K562 (cell line): ENCODE measurements at regions not wholly inside any gene's neighbourhood (a gene's known extent, or its start where the extent isn't known, plus 50 kb on each side); places are given as distances from the start of the nearest gene placed in this dataset.

Experiments used
- ATAC-seq: fragments of 200-7000 bp; cut with Tn5 transposase; 3 replicates; pipeline ENCODE4 v1.9.1; 2020; ENCODE audit warnings: moderate library complexity
- BruUV-seq: library from RNA; stranded (reverse); fragments of 400-500 nt; replicated peaks from 2 replicates; lab custom pipeline; 2021; lab: Mats Ljungman, UMichigan
- CTCF ChIA-PET: fragments of 300-600 bp; formaldehyde crosslinking; extraction: SDS; loops from one replicate; lab custom pipeline; 2021; ENCODE audit warnings: low intra/inter-chr PET ratio; lab: Yijun Ruan, JAX
- POLR2A ChIA-PET: fragments of 300-600, 350-650 bp; sonication (Branson Sonifier 250); formaldehyde crosslinking; extraction: SDS; loops from one replicate; lab custom pipeline; 2021; ENCODE audit warnings: antibody characterized with exemption, inconsistent platforms; lab: Yijun Ruan, JAX
- DNase-seq, 4 experiments: peaks; one replicate each; pipeline versions ENCODE4 v3.0.0 to v3.0.0-alpha.2; 2011 to 2018; ENCODE audit warnings: low spot score in 3 of 4, mixed read lengths in 3 of 4; ENCODE audit errors: extremely low read depth in 1 of 4
- FAIRE-seq: peaks from 2 replicates; lab custom pipeline; 2011; peaks lifted over from hg19 to GRCh38; lab: Jason Lieb, UNC
- H2AFZ ChIP-seq: 2 replicates; pipeline ENCODE4 v1.6.0; 2011; ENCODE audit warnings: low read depth, low read length, control low read depth, inconsistent platforms
- H3K27ac ChIP-seq: fragments of 200-600 bp; 3 replicates; pipeline ENCODE4 v1.8.0; 2011; ENCODE audit warnings: low read depth, mild to moderate bottlenecking, control low read depth, inconsistent platforms, low read length, moderate library complexity, mixed read lengths; ENCODE audit errors: extremely low read depth
- H3K27me3 ChIP-seq, 2 experiments: fragments of 300-600 bp in 1 of 2; 2 replicates in 1 of 2; 3 replicates in 1 of 2; pipeline versions ENCODE4 v1.6.0 to v1.8.0; 2011; ENCODE audit warnings: inconsistent platforms in 2 of 2, low read length in 2 of 2, mild to moderate bottlenecking in 1 of 2, mixed read lengths in 1 of 2, moderate library complexity in 1 of 2; ENCODE audit not compliant: control insufficient read depth in 2 of 2, insufficient read depth in 2 of 2
- H3K36me3 ChIP-seq: fragments of 300-600 bp; 3 replicates; pipeline ENCODE4 v1.8.0; 2011; ENCODE audit warnings: mild to moderate bottlenecking, low read length, inconsistent platforms; ENCODE audit not compliant: control insufficient read depth, insufficient read depth
- H3K4me1 ChIP-seq, 2 experiments: fragments of 200-600 bp in 1 of 2; replicated peaks in 1 of 2; 2 replicates in 1 of 2; 3 replicates in 1 of 2; pipeline versions ENCODE4 v1.5.1 to v1.8.0; 2011; ENCODE audit warnings: inconsistent platforms in 2 of 2, low read length in 2 of 2, mild to moderate bottlenecking in 1 of 2, mixed read lengths in 1 of 2, moderate library complexity in 1 of 2; ENCODE audit not compliant: control insufficient read depth in 2 of 2, insufficient read depth in 2 of 2
- H3K4me2 ChIP-seq: 2 replicates; pipeline ENCODE4 v1.6.1; 2011; ENCODE audit warnings: low read length, control low read depth, inconsistent platforms, mixed read lengths; ENCODE audit not compliant: insufficient read depth
- H3K4me3 ChIP-seq: fragments of 200-600 bp; sonication (generic), shearing (Covaris generic); 2 replicates; pipeline ENCODE4 v1.5.1; 2016; ENCODE audit warnings: control low read depth, inconsistent platforms
- H3K79me2 ChIP-seq: fragments of 200-600 bp; 3 replicates; pipeline ENCODE4 v1.8.0; 2011; ENCODE audit warnings: low read length, inconsistent platforms; ENCODE audit not compliant: control insufficient read depth, insufficient read depth
- H3K9ac ChIP-seq, 2 experiments: 2 replicates each; pipeline versions ENCODE4 v1.6.0 to v1.6.1; 2011; ENCODE audit warnings: low read depth in 2 of 2, low read length in 2 of 2, control low read depth in 1 of 2, inconsistent platforms in 1 of 2, mild to moderate bottlenecking in 1 of 2, mixed read lengths in 1 of 2; ENCODE audit not compliant: insufficient read depth in 1 of 2
- H3K9me1 ChIP-seq: one replicate; pipeline ENCODE4 v1.6.0; 2011; ENCODE audit warnings: inconsistent platforms, mild to moderate bottlenecking, low read length, moderate library complexity; ENCODE audit not compliant: control insufficient read depth, insufficient read depth
- H3K9me3 ChIP-seq: replicated peaks from 2 replicates; pipeline ENCODE4 v1.5.1; 2011; ENCODE audit warnings: low read depth, low read length, inconsistent platforms; ENCODE audit not compliant: control insufficient read depth, insufficient read depth
- H4K20me1 ChIP-seq: replicated peaks from 2 replicates; pipeline ENCODE4 v1.6.1; 2011; ENCODE audit warnings: low read length, inconsistent platforms, mixed read lengths; ENCODE audit not compliant: control insufficient read depth, insufficient read depth
- ARID1B ChIP-seq: fragments of 450-650 bp; IDR thresholded peaks from 2 replicates; pipeline ENCODE4 v1.6.1; 2016; ENCODE audit warnings: antibody characterized with exemption, mild to moderate bottlenecking, inconsistent platforms
- ATF7 ChIP-seq: fragments of 450-650 bp; IDR thresholded peaks from 2 replicates; pipeline ENCODE4 v1.7.1; 2014; ENCODE audit warnings: mild to moderate bottlenecking, moderate library complexity
- ETV5 ChIP-seq: sonication (generic); formaldehyde crosslinking; IDR thresholded peaks from 2 replicates; pipeline ENCODE4 v1.4.0; 2020; ENCODE audit warnings: low read depth, mild to moderate bottlenecking, missing genetic modification reagents
- FOS ChIP-seq: IDR thresholded peaks from 3 replicates; pipeline ENCODE4 v1.6.1; 2011; ENCODE audit not compliant: insufficient read length; ENCODE audit errors: extremely low read depth
- MTF1 ChIP-seq: fragments of 250-450 bp; sonication (Bioruptor Pico); IDR thresholded peaks from 2 replicates; pipeline ENCODE4 v1.9.0; 2021; ENCODE audit warnings: moderate library complexity, mild to moderate bottlenecking, inconsistent platforms, borderline replicate concordance
- NONO ChIP-seq, 2 experiments: fragments of 200-400 bp in 1 of 2; fragments of 450-650 bp in 1 of 2; formaldehyde crosslinking in 1 of 2; IDR thresholded peaks; 2 replicates each; pipeline ENCODE4 v1.6.1; 2017; ENCODE audit warnings: low read depth in 2 of 2, mild to moderate bottlenecking in 2 of 2, moderate library complexity in 2 of 2, low read length in 1 of 2
- POLR2B ChIP-seq: fragments of 450-650 bp; IDR thresholded peaks from 2 replicates; pipeline ENCODE4 v1.6.1; 2018; ENCODE audit warnings: low read depth; ENCODE audit not compliant: partially characterized antibody
- PPARD ChIP-seq: fragments of 250-450 bp; sonication (Bioruptor Pico); IDR thresholded peaks from 2 replicates; pipeline ENCODE4 v1.8.0; 2022; ENCODE audit warnings: inconsistent platforms, mild to moderate bottlenecking, moderate library complexity
- PRMT5 ChIP-seq: sonication (generic); formaldehyde crosslinking; IDR thresholded peaks from 2 replicates; pipeline ENCODE4 v1.5.0; 2020; ENCODE audit warnings: missing genetic modification reagents
- ZEB2 ChIP-seq: fragments of 450-650 bp; IDR thresholded peaks from 2 replicates; pipeline ENCODE4 v1.6.1; 2016
- ZNF134 ChIP-seq: fragments of 250-450 bp; sonication (Bioruptor Pico); conservative IDR thresholded peaks from 2 replicates; pipeline ENCODE4 v1.4.0; 2020
- ZNF263 ChIP-seq: sonication (generic); formaldehyde crosslinking; IDR thresholded peaks from 2 replicates; pipeline ENCODE4 v1.8.0; 2022; ENCODE audit warnings: mild to moderate bottlenecking, missing genetic modification reagents, borderline replicate concordance
- ZNF347 ChIP-seq: fragments of 450-650 bp; formaldehyde crosslinking; IDR thresholded peaks from 2 replicates; pipeline ENCODE4 v1.4.0; 2020; ENCODE audit warnings: low read depth, mild to moderate bottlenecking, moderate library complexity
- WGBS: fragments of 100-300 bp; shearing (Covaris generic); methylation state at CpG from one replicate; pipeline ENCODE4 v1.1.6; 2016; ENCODE audit warnings: low coverage, mixed read lengths; ENCODE audit not compliant: insufficient coverage; ENCODE audit errors: missing lambda C conversion rate; 5-methylcytosine and 5-hydroxymethylcytosine counted together
- in situ Hi-C: fragments of 300-500 bp; cut with MboI; formaldehyde crosslinking; loops from 4 replicates; pipeline ENCODE4 v1.15.0; 2018; ENCODE audit warnings: inconsistent platforms, mixed read lengths
- intact Hi-C: fragments of 100-400 bp; cut with micrococcal nuclease; formaldehyde crosslinking; loops from 2 replicates; pipeline ENCODE4 v1.14.2; 2022
- TF ChIP-seq, protein P1 (sequence below): IDR thresholded peaks from 3 replicates; pipeline ENCODE4 v1.6.1; 2011; ENCODE audit warnings: borderline replicate concordance, mild to moderate bottlenecking; ENCODE audit not compliant: insufficient read length, insufficient read depth
- TF ChIP-seq, protein P2 (sequence below): fragments of 450-650 bp; IDR thresholded peaks from 2 replicates; pipeline ENCODE4 v1.6.1; 2016; ENCODE audit warnings: borderline replicate concordance

DNA sequence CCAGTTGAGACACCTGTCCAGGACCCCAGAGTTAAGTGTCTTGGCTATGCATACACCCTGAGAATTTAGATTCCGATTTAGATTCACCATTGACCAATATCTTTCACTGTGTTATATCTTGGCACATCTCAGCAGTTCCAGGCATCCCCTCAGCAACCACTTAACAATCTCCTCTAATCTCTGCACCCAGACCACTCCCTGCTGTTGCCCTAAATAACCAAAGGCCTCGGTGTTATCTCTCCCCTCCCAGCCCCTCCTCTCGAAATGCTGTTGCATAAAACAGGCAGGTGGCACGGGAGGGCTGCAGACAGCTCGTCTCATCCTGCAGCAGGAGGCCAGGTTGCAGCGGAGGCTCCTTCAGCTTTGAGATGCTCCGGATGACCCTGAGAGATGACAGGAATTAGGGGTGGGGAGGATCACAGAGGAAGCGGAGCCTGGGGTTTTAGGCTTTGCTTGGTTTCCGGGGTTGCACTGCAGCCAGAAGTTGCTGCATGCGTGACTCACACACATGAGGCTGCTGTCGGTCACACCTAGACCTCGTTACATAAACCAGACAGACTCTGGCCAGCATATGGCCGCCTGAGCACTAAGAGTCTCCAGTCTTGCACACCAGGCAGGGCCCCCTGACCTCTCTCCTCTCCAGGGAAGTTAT lies 210.3 kb upstream of the USP9Y start:
- Histone ChIP-seq H3K9ac (no peak overlapping the region), H3K27ac (no peak overlapping the region), H3K9me1 (no peaks in the 10 kb centered on the region), H3K79me2 (no peaks in the 10 kb centered on the region), H3K4me1 (no peaks in the 10 kb centered on the region), H4K20me1 (no peaks in the 10 kb centered on the region), H3K36me3 (no peaks in the 10 kb centered on the region), H3K9me3 (no peaks in the 10 kb centered on the region), H3K27me3 (no peaks in the 10 kb centered on the region), H3K4me3 (no peak overlapping the region), H2AFZ (no peak overlapping the region), H3K4me2 (no peak overlapping the region)
- BruUV-seq, result no TSS peak
- in situ Hi-C loops, result no loop called here
- no peak for FAIRE-seq
- ChIA-PET CTCF (no interaction called here), POLR2A (no interaction called here)
- intact Hi-C loops, result no loop called here
- DNase-seq, result no peak
- no peak for ATAC-seq
- no CpG with 5 or more reads among the region's 13 CpGs for WGBS
- TF ChIP-seq ZEB2, result no peak
- no peak for TF ChIP-seq POLR2B
- TF ChIP-seq, protein P1, sequence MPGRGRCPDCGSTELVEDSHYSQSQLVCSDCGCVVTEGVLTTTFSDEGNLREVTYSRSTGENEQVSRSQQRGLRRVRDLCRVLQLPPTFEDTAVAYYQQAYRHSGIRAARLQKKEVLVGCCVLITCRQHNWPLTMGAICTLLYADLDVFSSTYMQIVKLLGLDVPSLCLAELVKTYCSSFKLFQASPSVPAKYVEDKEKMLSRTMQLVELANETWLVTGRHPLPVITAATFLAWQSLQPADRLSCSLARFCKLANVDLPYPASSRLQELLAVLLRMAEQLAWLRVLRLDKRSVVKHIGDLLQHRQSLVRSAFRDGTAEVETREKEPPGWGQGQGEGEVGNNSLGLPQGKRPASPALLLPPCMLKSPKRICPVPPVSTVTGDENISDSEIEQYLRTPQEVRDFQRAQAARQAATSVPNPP, result no peak
- no peak for TF ChIP-seq NONO (IDR thresholded peaks at IDR 0.05; ENCODE audit: low read depth in 2 of 2, low read length in 1 of 2)
- TF ChIP-seq ARID1B, result no peak
- no peak for TF ChIP-seq ATF7
- no peak for TF ChIP-seq ZNF347 (CRISPR knock-in tag)
- TF ChIP-seq, protein P2, sequence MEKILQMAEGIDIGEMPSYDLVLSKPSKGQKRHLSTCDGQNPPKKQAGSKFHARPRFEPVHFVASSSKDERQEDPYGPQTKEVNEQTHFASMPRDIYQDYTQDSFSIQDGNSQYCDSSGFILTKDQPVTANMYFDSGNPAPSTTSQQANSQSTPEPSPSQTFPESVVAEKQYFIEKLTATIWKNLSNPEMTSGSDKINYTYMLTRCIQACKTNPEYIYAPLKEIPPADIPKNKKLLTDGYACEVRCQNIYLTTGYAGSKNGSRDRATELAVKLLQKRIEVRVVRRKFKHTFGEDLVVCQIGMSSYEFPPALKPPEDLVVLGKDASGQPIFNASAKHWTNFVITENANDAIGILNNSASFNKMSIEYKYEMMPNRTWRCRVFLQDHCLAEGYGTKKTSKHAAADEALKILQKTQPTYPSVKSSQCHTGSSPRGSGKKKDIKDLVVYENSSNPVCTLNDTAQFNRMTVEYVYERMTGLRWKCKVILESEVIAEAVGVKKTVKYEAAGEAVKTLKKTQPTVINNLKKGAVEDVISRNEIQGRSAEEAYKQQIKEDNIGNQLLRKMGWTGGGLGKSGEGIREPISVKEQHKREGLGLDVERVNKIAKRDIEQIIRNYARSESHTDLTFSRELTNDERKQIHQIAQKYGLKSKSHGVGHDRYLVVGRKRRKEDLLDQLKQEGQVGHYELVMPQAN, result no peak
- TF ChIP-seq ETV5 (CRISPR knock-in tag), result no peak
- TF ChIP-seq ZNF263 (CRISPR knock-in tag), result no peak
- TF ChIP-seq FOS, result no peak
- TF ChIP-seq MTF1 (CRISPR knock-in tag), result no peak
- no peak for TF ChIP-seq PPARD (CRISPR knock-in tag)
- TF ChIP-seq ZNF134 (CRISPR knock-in tag), result no peak
- no peak for TF ChIP-seq PRMT5
